ENCODE measurements at regions not wholly inside any gene's neighbourhood (a gene's known extent, or its start where the extent isn't known, plus 50 kb on each side); places are given as distances from the start of the nearest gene placed in this dataset.
A peak's percentile ranks its signal among the peaks of the same experiment; 100 is the strongest.

DNA sequence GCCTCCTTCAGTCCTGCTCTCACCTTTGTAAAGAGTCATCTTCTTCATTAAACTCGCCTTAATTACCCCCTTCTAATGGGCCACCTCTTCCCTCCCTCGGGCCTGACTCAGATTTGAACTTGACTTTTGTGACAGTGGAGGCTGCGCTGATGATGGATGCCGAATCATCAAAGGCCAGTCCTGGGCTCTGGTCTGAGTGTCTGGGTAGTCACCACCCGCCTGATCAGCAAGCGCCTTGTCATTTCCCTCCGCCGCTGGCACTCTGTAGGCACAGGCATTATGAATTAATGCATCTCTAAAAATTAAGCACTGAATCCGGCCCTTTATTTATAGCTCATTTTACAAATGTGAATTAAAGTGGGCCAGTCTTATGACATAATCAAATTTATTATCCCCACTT lies 116.7 kb upstream of the PROK2 start:
- no peaks in the 10 kb centered on the region for H3K27me3 ChIP-seq (ENCODE audit: control insufficient read depth in 2 of 2, insufficient read depth in 1 of 2, low read length in 1 of 2)
- 98% methylated on average over 9 of the region's 9 CpGs for WGBS
- H3K36me3 ChIP-seq (ENCODE audit: control insufficient read depth in 2 of 2, insufficient read depth in 2 of 2, low read length in 1 of 2): no peaks in the 10 kb centered on the region
- no peak for DNase-seq (ENCODE audit: low read depth in 6 of 9, low spot score in 9 of 9)
- peaks cover 0 to 5% of the 10 kb centered on the region in 2 donors for H3K4me1 ChIP-seq (ENCODE audit: control insufficient read depth in 2 of 2, insufficient read depth in 2 of 2, low read length in 2 of 2)
- no peak overlapping the region for H3K27ac ChIP-seq (ENCODE audit: low read depth in 1 of 2, low read length in 1 of 2)
- no peak overlapping the region for H3K4me3 ChIP-seq (ENCODE audit: low read length in 2 of 2)
- no peaks in the 10 kb centered on the region for H3K9me3 ChIP-seq (ENCODE audit: control insufficient read depth in 2 of 2, insufficient read depth in 1 of 2, low read length in 1 of 2)

DNA sequence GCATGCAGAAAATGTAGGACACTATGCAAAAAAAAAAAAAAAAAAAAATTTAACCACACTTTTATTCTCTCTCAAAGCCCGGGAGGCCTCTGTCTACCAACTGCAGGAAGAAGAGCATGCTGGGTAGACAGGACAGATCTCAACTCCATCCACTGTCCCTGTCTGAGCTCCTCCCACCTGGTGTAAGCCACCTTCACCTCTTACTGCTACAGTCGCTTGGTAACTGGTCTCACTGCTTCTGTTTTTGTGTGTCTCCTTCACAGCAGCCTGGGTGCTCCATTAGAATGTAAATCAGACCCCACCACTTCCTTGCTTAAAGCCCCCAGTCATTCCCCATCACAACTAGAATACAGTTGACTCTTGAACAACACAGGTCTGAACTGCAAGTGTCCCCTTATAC lies 115.1 kb upstream of the PROK2 start:
- Histone ChIP-seq H3K27ac (ENCODE audit: low read depth in 1 of 2, low read length in 1 of 2) (no peak overlapping the region), H3K27me3 (ENCODE audit: control insufficient read depth in 2 of 2, insufficient read depth in 1 of 2, low read length in 1 of 2) (no peaks in the 10 kb centered on the region), H3K4me3 (ENCODE audit: low read length in 2 of 2) (no peak overlapping the region), H3K9me3 (ENCODE audit: control insufficient read depth in 2 of 2, insufficient read depth in 1 of 2, low read length in 1 of 2) (no peaks in the 10 kb centered on the region), H3K4me1 (ENCODE audit: control insufficient read depth in 2 of 2, insufficient read depth in 2 of 2, low read length in 2 of 2) (no peaks in the 10 kb centered on the region), H3K36me3 (ENCODE audit: control insufficient read depth in 2 of 2, insufficient read depth in 2 of 2, low read length in 1 of 2) (no peaks in the 10 kb centered on the region)
- peak in 1 of 9 donors; percentile 13 for DNase-seq (ENCODE audit: low read depth in 6 of 9, low spot score in 9 of 9)
- 64% methylated on average over 2 of the region's 2 CpGs for WGBS

- Histone ChIP-seq H3K27ac (ENCODE audit: low read depth in 1 of 2, low read length in 1 of 2) (no peak overlapping the region), H3K9me3 (ENCODE audit: control insufficient read depth in 2 of 2, insufficient read depth in 1 of 2, low read length in 1 of 2) (no peaks in the 10 kb centered on the region), H3K4me1 (ENCODE audit: control insufficient read depth in 2 of 2, insufficient read depth in 2 of 2, low read length in 2 of 2) (no peaks in the 10 kb centered on the region), H3K27me3 (ENCODE audit: control insufficient read depth in 2 of 2, insufficient read depth in 1 of 2, low read length in 1 of 2) (no peaks in the 10 kb centered on the region), H3K4me3 (ENCODE audit: low read length in 2 of 2) (no peak overlapping the region), H3K36me3 (ENCODE audit: control insufficient read depth in 2 of 2, insufficient read depth in 2 of 2, low read length in 1 of 2) (no peaks in the 10 kb centered on the region)
- WGBS: 97% methylated on average over 4 of the region's 4 CpGs
- DNase-seq (ENCODE audit: low read depth in 6 of 9, low spot score in 9 of 9): no peak
Observed at GRCh38 chr3:71896751-71897150, 111.8 kb upstream of the PROK2 start.

DNA sequence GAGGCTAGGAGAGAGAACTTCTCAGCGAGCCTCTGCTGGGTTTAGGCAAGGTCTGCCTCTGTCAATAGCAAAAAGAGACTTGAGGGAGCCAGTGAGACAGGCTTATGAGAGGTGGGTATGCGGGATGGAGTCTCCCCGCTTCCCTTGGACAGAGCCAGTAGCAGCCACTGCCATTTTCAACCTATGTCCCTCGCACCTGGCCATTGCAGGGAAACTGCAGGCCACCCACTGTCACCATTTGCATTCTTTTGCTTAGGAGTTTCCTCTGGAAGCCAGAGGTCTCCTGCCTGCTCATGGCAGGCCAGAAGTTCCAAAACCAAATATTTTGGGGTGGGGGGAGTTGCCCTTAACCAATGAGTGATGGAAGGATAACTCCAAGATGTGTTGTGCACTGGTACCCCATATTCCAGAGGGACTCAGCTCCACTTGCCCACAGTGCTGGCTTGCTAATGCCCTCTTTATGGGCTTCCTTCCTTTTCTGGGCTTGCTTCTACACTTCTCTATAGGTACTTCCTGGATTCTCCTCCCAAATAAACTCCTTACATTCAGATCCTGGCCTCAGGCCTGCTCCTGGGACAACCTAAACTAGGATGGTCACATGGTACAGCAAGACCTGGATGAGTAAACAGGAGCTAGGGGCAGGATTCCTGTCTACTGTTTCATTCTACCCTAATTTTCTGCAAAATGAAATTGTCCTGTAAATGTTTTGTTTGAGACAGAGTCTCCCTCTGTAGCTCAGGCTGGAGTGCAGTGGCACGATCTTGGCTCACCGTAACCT lies 108.9 kb upstream of the PROK2 start:
- H3K36me3 ChIP-seq (ENCODE audit: control insufficient read depth in 2 of 2, insufficient read depth in 2 of 2, low read length in 1 of 2): no peaks in the 10 kb centered on the region
- H3K27ac ChIP-seq (ENCODE audit: low read depth in 1 of 2, low read length in 1 of 2): no peak overlapping the region
- peaks cover 0 to 2% of the 10 kb centered on the region in 2 donors for H3K27me3 ChIP-seq (ENCODE audit: control insufficient read depth in 2 of 2, insufficient read depth in 1 of 2, low read length in 1 of 2)
- no peak overlapping the region for H3K4me3 ChIP-seq (ENCODE audit: low read length in 2 of 2)
- no peaks in the 10 kb centered on the region for H3K4me1 ChIP-seq (ENCODE audit: control insufficient read depth in 2 of 2, insufficient read depth in 2 of 2, low read length in 2 of 2)
- DNase-seq (ENCODE audit: low read depth in 6 of 9, low spot score in 9 of 9): no peak
- 99% methylated on average over 6 of the region's 6 CpGs for WGBS
- no peaks in the 10 kb centered on the region for H3K9me3 ChIP-seq (ENCODE audit: control insufficient read depth in 2 of 2, insufficient read depth in 1 of 2, low read length in 1 of 2)

GRCh38 chr3:71893122-71893521 lies 108.2 kb upstream of the PROK2 start:
- Histone ChIP-seq H3K36me3 (ENCODE audit: control insufficient read depth in 2 of 2, insufficient read depth in 2 of 2, low read length in 1 of 2) (no peaks in the 10 kb centered on the region), H3K9me3 (ENCODE audit: control insufficient read depth in 2 of 2, insufficient read depth in 1 of 2, low read length in 1 of 2) (no peaks in the 10 kb centered on the region), H3K4me3 (ENCODE audit: low read length in 2 of 2) (no peak overlapping the region), H3K4me1 (ENCODE audit: control insufficient read depth in 2 of 2, insufficient read depth in 2 of 2, low read length in 2 of 2) (no peaks in the 10 kb centered on the region), H3K27me3 (ENCODE audit: control insufficient read depth in 2 of 2, insufficient read depth in 1 of 2, low read length in 1 of 2) (peaks cover 0 to 2% of the 10 kb centered on the region in 2 donors), H3K27ac (ENCODE audit: low read depth in 1 of 2, low read length in 1 of 2) (no peak overlapping the region)
- 90% methylated on average over 6 of the region's 6 CpGs for WGBS
- no peak for DNase-seq (ENCODE audit: low read depth in 6 of 9, low spot score in 9 of 9)

DNA sequence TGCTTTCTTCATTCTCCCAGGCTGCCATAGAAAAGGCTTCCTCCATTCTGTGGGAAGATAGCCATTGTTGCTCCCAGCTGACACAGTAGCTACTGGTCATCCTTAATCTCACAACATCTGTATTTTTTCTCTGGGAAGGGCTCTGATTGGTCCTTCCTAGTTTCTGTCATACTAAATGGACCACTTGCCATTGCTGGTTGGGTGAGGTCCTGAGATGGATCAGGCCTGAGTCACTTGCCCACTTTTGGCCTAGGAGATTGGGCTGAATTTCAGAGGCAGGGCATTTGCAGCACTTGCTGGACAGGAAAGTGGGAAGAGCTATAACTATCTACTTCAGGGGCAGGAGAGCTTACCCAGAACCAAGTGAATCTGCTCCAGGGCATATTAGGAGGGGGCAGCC lies 106.5 kb upstream of the PROK2 start:
- H3K36me3 ChIP-seq (ENCODE audit: control insufficient read depth in 2 of 2, insufficient read depth in 2 of 2, low read length in 1 of 2): no peaks in the 10 kb centered on the region
- H3K27me3 ChIP-seq (ENCODE audit: control insufficient read depth in 2 of 2, insufficient read depth in 1 of 2, low read length in 1 of 2): peaks cover 0 to 2% of the 10 kb centered on the region in 2 donors
- no peaks in the 10 kb centered on the region for H3K9me3 ChIP-seq (ENCODE audit: control insufficient read depth in 2 of 2, insufficient read depth in 1 of 2, low read length in 1 of 2)
- H3K4me3 ChIP-seq (ENCODE audit: low read length in 2 of 2): no peak overlapping the region
- no peaks in the 10 kb centered on the region for H3K4me1 ChIP-seq (ENCODE audit: control insufficient read depth in 2 of 2, insufficient read depth in 2 of 2, low read length in 2 of 2)
- DNase-seq (ENCODE audit: low read depth in 6 of 9, low spot score in 9 of 9): no peak
- no peak overlapping the region for H3K27ac ChIP-seq (ENCODE audit: low read depth in 1 of 2, low read length in 1 of 2)

- WGBS: 96% methylated on average over 4 of the region's 4 CpGs
- H3K27ac ChIP-seq (ENCODE audit: low read depth in 1 of 2, low read length in 1 of 2): no peak overlapping the region
- H3K36me3 ChIP-seq (ENCODE audit: control insufficient read depth in 2 of 2, insufficient read depth in 2 of 2, low read length in 1 of 2): no peaks in the 10 kb centered on the region
- no peaks in the 10 kb centered on the region for H3K9me3 ChIP-seq (ENCODE audit: control insufficient read depth in 2 of 2, insufficient read depth in 1 of 2, low read length in 1 of 2)
- H3K4me3 ChIP-seq (ENCODE audit: low read length in 2 of 2): no peak overlapping the region
- no peaks in the 10 kb centered on the region for H3K4me1 ChIP-seq (ENCODE audit: control insufficient read depth in 2 of 2, insufficient read depth in 2 of 2, low read length in 2 of 2)
- no peak for DNase-seq (ENCODE audit: low read depth in 6 of 9, low spot score in 9 of 9)
- peaks cover 0 to 2% of the 10 kb centered on the region in 2 donors for H3K27me3 ChIP-seq (ENCODE audit: control insufficient read depth in 2 of 2, insufficient read depth in 1 of 2, low read length in 1 of 2)
Observed at GRCh38 chr3:71890356-71890931, 105.5 kb upstream of the PROK2 start.

GRCh38 chr3:71887256-71887655 lies 102.3 kb upstream of the PROK2 start:
- WGBS: 95% methylated on average over 2 of the region's 2 CpGs
- Histone ChIP-seq H3K4me1 (ENCODE audit: control insufficient read depth in 2 of 2, insufficient read depth in 2 of 2, low read length in 2 of 2) (no peaks in the 10 kb centered on the region), H3K27me3 (ENCODE audit: control insufficient read depth in 2 of 2, insufficient read depth in 1 of 2, low read length in 1 of 2) (peaks cover 0 to 2% of the 10 kb centered on the region in 2 donors), H3K36me3 (ENCODE audit: control insufficient read depth in 2 of 2, insufficient read depth in 2 of 2, low read length in 1 of 2) (no peaks in the 10 kb centered on the region), H3K9me3 (ENCODE audit: control insufficient read depth in 2 of 2, insufficient read depth in 1 of 2, low read length in 1 of 2) (no peaks in the 10 kb centered on the region), H3K27ac (ENCODE audit: low read depth in 1 of 2, low read length in 1 of 2) (no peak overlapping the region), H3K4me3 (ENCODE audit: low read length in 2 of 2) (no peak overlapping the region)
- DNase-seq (ENCODE audit: low read depth in 6 of 9, low spot score in 9 of 9): no peak

DNA sequence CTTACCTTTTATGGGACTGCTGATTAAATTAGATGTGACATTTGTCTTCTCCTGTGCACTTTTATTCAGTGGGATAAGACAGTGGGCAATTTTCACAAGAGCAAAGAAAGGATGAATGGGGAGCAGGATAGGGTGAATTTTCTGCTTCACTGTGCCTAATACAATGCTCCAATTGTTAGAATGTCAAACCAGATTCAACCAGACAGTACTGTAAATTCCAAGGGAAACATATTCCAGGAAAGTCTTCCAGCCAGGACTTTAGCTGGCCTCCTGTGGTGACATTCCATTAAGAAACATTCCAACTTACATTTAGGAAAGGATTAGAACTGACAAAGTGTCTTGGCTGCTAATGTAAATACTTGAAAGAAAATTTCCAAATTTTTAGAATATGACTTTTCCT lies 100.1 kb upstream of the PROK2 start:
- Histone ChIP-seq H3K36me3 (ENCODE audit: control insufficient read depth in 2 of 2, insufficient read depth in 2 of 2, low read length in 1 of 2) (no peaks in the 10 kb centered on the region), H3K4me1 (ENCODE audit: control insufficient read depth in 2 of 2, insufficient read depth in 2 of 2, low read length in 2 of 2) (no peaks in the 10 kb centered on the region), H3K27me3 (ENCODE audit: control insufficient read depth in 2 of 2, insufficient read depth in 1 of 2, low read length in 1 of 2) (peaks cover 0 to 2% of the 10 kb centered on the region in 2 donors), H3K27ac (ENCODE audit: low read depth in 1 of 2, low read length in 1 of 2) (no peak overlapping the region), H3K9me3 (ENCODE audit: control insufficient read depth in 2 of 2, insufficient read depth in 1 of 2, low read length in 1 of 2) (no peaks in the 10 kb centered on the region), H3K4me3 (ENCODE audit: low read length in 2 of 2) (no peak overlapping the region)
- DNase-seq (ENCODE audit: low read depth in 6 of 9, low spot score in 9 of 9): no peak

Data from thymus (tissue), 11 donors.